Peyer's patch (tissue), 4 donors: ENCODE measurements at regions not wholly inside any gene's neighbourhood (a gene's known extent, or its start where the extent isn't known, plus 50 kb on each side); places are given as distances from the start of the nearest gene placed in this dataset.
"Not testable (repeated sequence)": the region's sequence is repeated elsewhere in the genome, so short reads cannot be mapped to it uniquely, and the experiment has no call there.

Experiments used
- DNase-seq, 3 donors: peaks; one replicate each; pipeline ENCODE4 v3.0.0-alpha.2; 2017 to 2019
- H3K27ac ChIP-seq, 4 donors: fragments of 200-600 bp; sonication (generic); one replicate each; pipeline ENCODE4 v1.5.1; 2016 to 2019
- H3K27me3 ChIP-seq, 2 donors: fragments of 200-600 bp; sonication (generic); one replicate each; pipeline ENCODE4 v1.5.1; 2019
- H3K36me3 ChIP-seq, 3 donors: fragments of 200-600 bp; sonication (generic); one replicate each; pipeline ENCODE4 v1.5.1; 2016 to 2019
- H3K4me1 ChIP-seq, 4 donors: fragments of 200-600 bp; sonication (generic); one replicate each; pipeline ENCODE4 v1.5.1; 2016 to 2019
- H3K4me3 ChIP-seq, 4 donors: fragments of 200-600 bp; sonication (generic); 1 replicate in 3 of 4; 2 replicates in 1 of 4; pipeline ENCODE4 v1.5.1; 2016 to 2019; ENCODE audit warnings: mild to moderate bottlenecking in 1 of 4
- H3K9me3 ChIP-seq, 4 donors: fragments of 200-600 bp; sonication (generic); one replicate each; pipeline ENCODE4 v1.5.1; 2016 to 2019; ENCODE audit warnings: mild to moderate bottlenecking in 1 of 4
- CTCF ChIP-seq, 6 experiments: fragments of 450-650 bp in 4 of 6; fragments of 200-600 bp in 2 of 6; sonication (generic) in 1 of 6; IDR thresholded peaks; one replicate each; pipeline ENCODE4 v1.5.1; 2017 to 2019; ENCODE audit warnings: antibody characterized with exemption in 6 of 6, mild to moderate bottlenecking in 3 of 6, moderate library complexity in 1 of 6
- POLR2A ChIP-seq, 2 donors: fragments of 450-650 bp; IDR thresholded peaks; one replicate each; pipeline ENCODE4 v1.5.1; 2017; ENCODE audit warnings: antibody characterized with exemption in 2 of 2, mild to moderate bottlenecking in 2 of 2, moderate library complexity in 2 of 2
- small RNA-seq, 2 donors: library from RNA; depleted of rRNA; stranded (forward); fragments of <200 nt; gene quantifications; one replicate each; pipeline ENCODE3, GENCODE V24; 2016

GRCh38 chr3:66934725-66935124 lies 63.4 kb upstream of the KBTBD8 start:
- H3K4me1 ChIP-seq: peaks cover 0 to 5% (median 0%) of the 10 kb centered on the region in 4 donors
- H3K9me3 ChIP-seq: no peaks in the 10 kb centered on the region
- H3K27me3 ChIP-seq: no peaks in the 10 kb centered on the region
- H3K27ac ChIP-seq: no peak overlapping the region
- TF ChIP-seq POLR2A (IDR thresholded peaks at IDR 0.05) (no peak), CTCF (IDR thresholded peaks at IDR 0.05) (no peak)
- no peak for DNase-seq
- no peak overlapping the region for H3K4me3 ChIP-seq
- H3K36me3 ChIP-seq: no peaks in the 10 kb centered on the region

- H3K4me1 ChIP-seq, H3K27me3 ChIP-seq, H3K4me3 ChIP-seq, H3K27ac ChIP-seq, DNase-seq, H3K36me3 ChIP-seq, H3K9me3 ChIP-seq: not testable (repeated sequence)
These were observed 61.1 kb upstream of the KBTBD8 start for GRCh38 chr3:66937041-66937440.

- H3K27ac ChIP-seq: no peak overlapping the region
- TF ChIP-seq CTCF (IDR thresholded peaks at IDR 0.05) (peak in 4 of 6 experiments; percentile 68 to 90 (median 88)), POLR2A (IDR thresholded peaks at IDR 0.05) (no peak)
- peak in 1 of 3 donors; percentile 70 for DNase-seq
- H3K9me3 ChIP-seq: no peaks in the 10 kb centered on the region
- H3K4me1 ChIP-seq: no peaks in the 10 kb centered on the region
- no peak overlapping the region for H3K4me3 ChIP-seq
- H3K27me3 ChIP-seq: no peaks in the 10 kb centered on the region
- no peaks in the 10 kb centered on the region for H3K36me3 ChIP-seq
These were observed 59.7 kb upstream of the KBTBD8 start for GRCh38 chr3:66938338-66938963.

- H3K27me3 ChIP-seq: no peaks in the 10 kb centered on the region
- TF ChIP-seq CTCF (IDR thresholded peaks at IDR 0.05) (no peak), POLR2A (IDR thresholded peaks at IDR 0.05) (no peak)
- no peak overlapping the region for H3K27ac ChIP-seq
These were observed 50.1 kb upstream of the KBTBD8 start for GRCh38 chr3:66948041-66948440.

More at GRCh38 chr3:66948041-66948440, 50.1 kb upstream of the KBTBD8 start:
- no peaks in the 10 kb centered on the region for H3K9me3 ChIP-seq
- no peaks in the 10 kb centered on the region for H3K36me3 ChIP-seq
- no peak for DNase-seq
- H3K4me1 ChIP-seq: peaks cover 0 to 7% (median 0%) of the 10 kb centered on the region in 4 donors
- no peak overlapping the region for H3K4me3 ChIP-seq

Small RNA genes lying in the stretch of these regions (small RNA-seq; reads per million reads assigned to genes)
- gene RPL21P41: 0 reads per million in 2 donors
